WTC11 (cell line): ENCODE measurements at regions not wholly inside any gene's neighbourhood (a gene's known extent, or its start where the extent isn't known, plus 50 kb on each side); places are given as distances from the start of the nearest gene placed in this dataset.

Experiments
- ATAC-seq: fragments of 200-7000 bp; cut with Tn5 transposase; 2 replicates; pipeline ENCODE4 v1.10.0; 2021; ENCODE audit warnings: mild to moderate bottlenecking, moderate library complexity
- CTCF ChIA-PET: fragments of 300-600 bp; sonication (Branson Sonifier 250); formaldehyde crosslinking; loops from one replicate; lab custom pipeline; 2021; ENCODE audit warnings: antibody characterized with exemption; lab: Charles Lee
- POLR2A ChIA-PET: fragments of 350-600 bp; sonication (Branson Sonifier 250); formaldehyde crosslinking; loops from one replicate; lab custom pipeline; 2021; ENCODE audit warnings: antibody characterized with exemption; lab: Charles Lee
- DNase-seq: peaks from one replicate; pipeline ENCODE4 v3.0.0; 2021; ENCODE audit warnings: low spot score
- H3K27ac Mint-ChIP-seq: 2 replicates; pipeline ENCODE4 v1.8.0; 2021; ENCODE audit warnings: mixed read lengths
- H3K27me3 Mint-ChIP-seq: 2 replicates; pipeline ENCODE4 v1.8.0; 2021; ENCODE audit warnings: low read depth, mild to moderate bottlenecking, moderate library complexity, mixed read lengths
- H3K36me3 Mint-ChIP-seq: 2 replicates; pipeline ENCODE4 v1.8.0; 2021; ENCODE audit warnings: mixed read lengths
- H3K4me1 Mint-ChIP-seq: 2 replicates; pipeline ENCODE4 v1.8.0; 2022; ENCODE audit warnings: mixed read lengths
- H3K4me3 Mint-ChIP-seq: 2 replicates; pipeline ENCODE4 v1.8.0; 2021; ENCODE audit warnings: mild to moderate bottlenecking, moderate library complexity, mixed read lengths
- H3K9me3 Mint-ChIP-seq: 2 replicates; pipeline ENCODE4 v1.8.0; 2021; ENCODE audit warnings: mixed read lengths
- AFF4 ChIP-seq: sonication (generic); formaldehyde crosslinking; IDR thresholded peaks from 2 replicates; pipeline ENCODE4 v1.8.1; 2023; ENCODE audit warnings: mild to moderate bottlenecking, missing genetic modification reagents, borderline replicate concordance
- ATF3 ChIP-seq: sonication (generic); formaldehyde crosslinking; conservative IDR thresholded peaks from 2 replicates; pipeline ENCODE4 v1.8.1; 2022; ENCODE audit warnings: mild to moderate bottlenecking, missing genetic modification reagents
- FOXK1 ChIP-seq: sonication (generic); formaldehyde crosslinking; IDR thresholded peaks from 2 replicates; pipeline ENCODE4 v1.8.0; 2022; ENCODE audit warnings: mild to moderate bottlenecking, moderate library complexity, missing genetic modification reagents
- FOXP1 ChIP-seq: sonication (generic); formaldehyde crosslinking; IDR thresholded peaks from 2 replicates; pipeline ENCODE4 v1.8.0; 2022; ENCODE audit warnings: missing genetic modification reagents, mild to moderate bottlenecking, moderate library complexity, borderline replicate concordance
- GABPB1 ChIP-seq: sonication (generic); formaldehyde crosslinking; IDR thresholded peaks from 2 replicates; pipeline ENCODE4 v1.8.1; 2023; ENCODE audit warnings: mild to moderate bottlenecking, missing genetic modification reagents
- JAZF1 ChIP-seq: fragments of 250-450 bp; sonication (Bioruptor Pico); IDR thresholded peaks from 2 replicates; pipeline ENCODE4 v1.9.0; 2021; ENCODE audit warnings: moderate library complexity, mild to moderate bottlenecking, inconsistent platforms
- KAT7 ChIP-seq: sonication (generic); formaldehyde crosslinking; IDR thresholded peaks from 2 replicates; pipeline ENCODE4 v1.8.1; 2023; ENCODE audit warnings: missing genetic modification reagents, mild to moderate bottlenecking, borderline replicate concordance
- NFE2L1 ChIP-seq: sonication (generic); formaldehyde crosslinking; IDR thresholded peaks from 2 replicates; pipeline ENCODE4 v1.8.1; 2023; ENCODE audit warnings: missing genetic modification reagents
- PRRX2 ChIP-seq: fragments of 250-450 bp; sonication (Bioruptor Pico); IDR thresholded peaks from 2 replicates; pipeline ENCODE4 v1.8.0; 2021; ENCODE audit warnings: mild to moderate bottlenecking
- RORB ChIP-seq: fragments of 250-450 bp; sonication (Bioruptor Pico); IDR thresholded peaks from 2 replicates; pipeline ENCODE4 v1.9.0; 2021; ENCODE audit warnings: mild to moderate bottlenecking
- TEAD4 ChIP-seq: sonication (generic); formaldehyde crosslinking; IDR thresholded peaks from 2 replicates; pipeline ENCODE4 v1.8.0; 2022; ENCODE audit warnings: mild to moderate bottlenecking, missing genetic modification reagents
- ZNF138 ChIP-seq: sonication (generic); formaldehyde crosslinking; conservative IDR thresholded peaks from 2 replicates; pipeline ENCODE4 v1.8.1; 2022; ENCODE audit warnings: mild to moderate bottlenecking, moderate library complexity, missing genetic modification reagents
- ZNF281 ChIP-seq: sonication (generic); formaldehyde crosslinking; IDR thresholded peaks from 2 replicates; pipeline ENCODE4 v1.8.0; 2023; ENCODE audit warnings: mild to moderate bottlenecking, missing genetic modification reagents
- ZNF317 ChIP-seq: sonication (generic); formaldehyde crosslinking; IDR thresholded peaks from 2 replicates; pipeline ENCODE4 v1.8.1; 2023; ENCODE audit warnings: low read depth, mild to moderate bottlenecking, moderate library complexity, missing genetic modification reagents, borderline replicate concordance
- ZNF396 ChIP-seq: fragments of 250-450 bp; sonication (Bioruptor Pico); IDR thresholded peaks from 2 replicates; pipeline ENCODE4 v1.8.0; 2021; ENCODE audit warnings: mild to moderate bottlenecking, moderate library complexity, borderline replicate concordance
- ZNF423 ChIP-seq: fragments of 250-450 bp; sonication (Bioruptor Pico); IDR thresholded peaks from 2 replicates; pipeline ENCODE4 v2.1.2; 2022; ENCODE audit warnings: mild to moderate bottlenecking, moderate library complexity
- TF ChIP-seq, protein P1 (sequence below): sonication (generic); formaldehyde crosslinking; IDR thresholded peaks from 2 replicates; pipeline ENCODE4 v1.8.0; 2022; ENCODE audit warnings: mild to moderate bottlenecking, missing genetic modification reagents
- TF ChIP-seq, protein P2 (sequence below): fragments of 250-450 bp; sonication (Bioruptor Pico); IDR thresholded peaks from 2 replicates; pipeline ENCODE4 v1.9.0; 2021; ENCODE audit warnings: mild to moderate bottlenecking, borderline replicate concordance
- TF ChIP-seq, protein P3 (sequence below): sonication (generic); formaldehyde crosslinking; IDR thresholded peaks from 2 replicates; pipeline ENCODE4 v1.8.1; 2023; ENCODE audit warnings: mild to moderate bottlenecking, missing genetic modification reagents
- TF ChIP-seq, protein P4 (sequence below): sonication (generic); formaldehyde crosslinking; IDR thresholded peaks from 2 replicates; pipeline ENCODE4 v1.8.1; 2023; ENCODE audit warnings: mild to moderate bottlenecking, missing genetic modification reagents, moderate library complexity

DNA sequence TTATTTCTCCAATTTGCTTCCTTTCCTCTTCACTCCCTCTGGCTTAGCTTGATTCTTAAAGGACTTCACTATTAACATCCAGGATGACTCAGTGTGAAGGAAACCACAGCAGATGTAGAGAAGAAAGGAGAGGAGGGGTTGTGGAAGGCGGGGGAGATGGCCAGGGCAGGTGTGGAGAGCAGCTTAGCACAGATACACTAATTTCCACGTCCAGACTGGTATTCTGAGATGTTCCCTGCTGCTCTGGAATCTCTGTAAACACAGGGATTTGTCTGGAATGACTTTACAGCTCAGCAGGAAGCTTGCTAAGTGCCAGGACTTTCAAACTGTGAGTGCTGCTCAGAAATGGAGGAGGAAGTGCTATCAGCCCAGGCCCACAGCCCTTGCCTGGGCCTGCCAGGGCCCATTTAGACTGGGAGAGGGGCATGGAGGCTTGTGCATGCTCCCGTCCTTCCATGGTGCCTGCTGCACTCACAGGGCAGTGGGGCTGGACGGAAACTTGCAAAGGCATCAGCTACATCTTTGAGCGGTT is 202.5 kb upstream of the DDHD1 start (continued):
- TF ChIP-seq, protein P1, sequence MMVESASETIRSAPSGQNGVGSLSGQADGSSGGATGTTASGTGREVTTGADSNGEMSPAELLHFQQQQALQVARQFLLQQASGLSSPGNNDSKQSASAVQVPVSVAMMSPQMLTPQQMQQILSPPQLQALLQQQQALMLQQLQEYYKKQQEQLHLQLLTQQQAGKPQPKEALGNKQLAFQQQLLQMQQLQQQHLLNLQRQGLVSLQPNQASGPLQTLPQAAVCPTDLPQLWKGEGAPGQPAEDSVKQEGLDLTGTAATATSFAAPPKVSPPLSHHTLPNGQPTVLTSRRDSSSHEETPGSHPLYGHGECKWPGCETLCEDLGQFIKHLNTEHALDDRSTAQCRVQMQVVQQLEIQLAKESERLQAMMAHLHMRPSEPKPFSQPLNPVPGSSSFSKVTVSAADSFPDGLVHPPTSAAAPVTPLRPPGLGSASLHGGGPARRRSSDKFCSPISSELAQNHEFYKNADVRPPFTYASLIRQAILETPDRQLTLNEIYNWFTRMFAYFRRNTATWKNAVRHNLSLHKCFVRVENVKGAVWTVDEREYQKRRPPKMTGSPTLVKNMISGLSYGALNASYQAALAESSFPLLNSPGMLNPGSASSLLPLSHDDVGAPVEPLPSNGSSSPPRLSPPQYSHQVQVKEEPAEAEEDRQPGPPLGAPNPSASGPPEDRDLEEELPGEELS (CRISPR knock-in tag) = peak; percentile 91; the same call in 1 of the 2 replicates
- TF ChIP-seq NFE2L1 (CRISPR knock-in tag) = 0 out of 2 replicates have a peak, but pooled peaks have one; percentile 78
- peak; percentile 82 for TF ChIP-seq ZNF423 (CRISPR knock-in tag)
- TF ChIP-seq, protein P2, sequence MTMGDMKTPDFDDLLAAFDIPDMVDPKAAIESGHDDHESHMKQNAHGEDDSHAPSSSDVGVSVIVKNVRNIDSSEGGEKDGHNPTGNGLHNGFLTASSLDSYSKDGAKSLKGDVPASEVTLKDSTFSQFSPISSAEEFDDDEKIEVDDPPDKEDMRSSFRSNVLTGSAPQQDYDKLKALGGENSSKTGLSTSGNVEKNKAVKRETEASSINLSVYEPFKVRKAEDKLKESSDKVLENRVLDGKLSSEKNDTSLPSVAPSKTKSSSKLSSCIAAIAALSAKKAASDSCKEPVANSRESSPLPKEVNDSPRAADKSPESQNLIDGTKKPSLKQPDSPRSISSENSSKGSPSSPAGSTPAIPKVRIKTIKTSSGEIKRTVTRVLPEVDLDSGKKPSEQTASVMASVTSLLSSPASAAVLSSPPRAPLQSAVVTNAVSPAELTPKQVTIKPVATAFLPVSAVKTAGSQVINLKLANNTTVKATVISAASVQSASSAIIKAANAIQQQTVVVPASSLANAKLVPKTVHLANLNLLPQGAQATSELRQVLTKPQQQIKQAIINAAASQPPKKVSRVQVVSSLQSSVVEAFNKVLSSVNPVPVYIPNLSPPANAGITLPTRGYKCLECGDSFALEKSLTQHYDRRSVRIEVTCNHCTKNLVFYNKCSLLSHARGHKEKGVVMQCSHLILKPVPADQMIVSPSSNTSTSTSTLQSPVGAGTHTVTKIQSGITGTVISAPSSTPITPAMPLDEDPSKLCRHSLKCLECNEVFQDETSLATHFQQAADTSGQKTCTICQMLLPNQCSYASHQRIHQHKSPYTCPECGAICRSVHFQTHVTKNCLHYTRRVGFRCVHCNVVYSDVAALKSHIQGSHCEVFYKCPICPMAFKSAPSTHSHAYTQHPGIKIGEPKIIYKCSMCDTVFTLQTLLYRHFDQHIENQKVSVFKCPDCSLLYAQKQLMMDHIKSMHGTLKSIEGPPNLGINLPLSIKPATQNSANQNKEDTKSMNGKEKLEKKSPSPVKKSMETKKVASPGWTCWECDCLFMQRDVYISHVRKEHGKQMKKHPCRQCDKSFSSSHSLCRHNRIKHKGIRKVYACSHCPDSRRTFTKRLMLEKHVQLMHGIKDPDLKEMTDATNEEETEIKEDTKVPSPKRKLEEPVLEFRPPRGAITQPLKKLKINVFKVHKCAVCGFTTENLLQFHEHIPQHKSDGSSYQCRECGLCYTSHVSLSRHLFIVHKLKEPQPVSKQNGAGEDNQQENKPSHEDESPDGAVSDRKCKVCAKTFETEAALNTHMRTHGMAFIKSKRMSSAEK (CRISPR knock-in tag) = no peak
- TF ChIP-seq KAT7 (CRISPR knock-in tag) = no peak
- no peak for TF ChIP-seq GABPB1
- TF ChIP-seq AFF4 (CRISPR knock-in tag) = peak; percentile 72; the same call in 1 of the 2 replicates
- TF ChIP-seq ATF3 (CRISPR knock-in tag) = no peak
- TF ChIP-seq PRRX2 (CRISPR knock-in tag) = peak; percentile 83; the same call in 1 of the 2 replicates
- peak; percentile 89 for TF ChIP-seq FOXK1 (CRISPR knock-in tag)
- TF ChIP-seq ZNF396 (CRISPR knock-in tag) = 0 out of 2 replicates have a peak, but pooled peaks have one; percentile 51
- no peak for TF ChIP-seq JAZF1 (CRISPR knock-in tag)

- CTCF ChIA-PET = interaction anchor here (1.4 to 3.2 kb wide), 4 partner anchors 10 to 137 kb away, joined by 4 to 21 read pairs (median 14); no protein-coding TSS in a partner anchor
- no peak for TF ChIP-seq RORB (CRISPR knock-in tag)
- no peak for TF ChIP-seq ZNF317 (CRISPR knock-in tag)
- no peak for TF ChIP-seq TEAD4 (CRISPR knock-in tag)
- TF ChIP-seq, protein P3, sequence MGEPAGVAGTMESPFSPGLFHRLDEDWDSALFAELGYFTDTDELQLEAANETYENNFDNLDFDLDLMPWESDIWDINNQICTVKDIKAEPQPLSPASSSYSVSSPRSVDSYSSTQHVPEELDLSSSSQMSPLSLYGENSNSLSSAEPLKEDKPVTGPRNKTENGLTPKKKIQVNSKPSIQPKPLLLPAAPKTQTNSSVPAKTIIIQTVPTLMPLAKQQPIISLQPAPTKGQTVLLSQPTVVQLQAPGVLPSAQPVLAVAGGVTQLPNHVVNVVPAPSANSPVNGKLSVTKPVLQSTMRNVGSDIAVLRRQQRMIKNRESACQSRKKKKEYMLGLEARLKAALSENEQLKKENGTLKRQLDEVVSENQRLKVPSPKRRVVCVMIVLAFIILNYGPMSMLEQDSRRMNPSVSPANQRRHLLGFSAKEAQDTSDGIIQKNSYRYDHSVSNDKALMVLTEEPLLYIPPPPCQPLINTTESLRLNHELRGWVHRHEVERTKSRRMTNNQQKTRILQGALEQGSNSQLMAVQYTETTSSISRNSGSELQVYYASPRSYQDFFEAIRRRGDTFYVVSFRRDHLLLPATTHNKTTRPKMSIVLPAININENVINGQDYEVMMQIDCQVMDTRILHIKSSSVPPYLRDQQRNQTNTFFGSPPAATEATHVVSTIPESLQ (CRISPR knock-in tag) = no peak
- TF ChIP-seq ZNF138 (CRISPR knock-in tag) = no peak
- TF ChIP-seq FOXK1 (CRISPR knock-in tag) = no peak
- TF ChIP-seq, protein P4, sequence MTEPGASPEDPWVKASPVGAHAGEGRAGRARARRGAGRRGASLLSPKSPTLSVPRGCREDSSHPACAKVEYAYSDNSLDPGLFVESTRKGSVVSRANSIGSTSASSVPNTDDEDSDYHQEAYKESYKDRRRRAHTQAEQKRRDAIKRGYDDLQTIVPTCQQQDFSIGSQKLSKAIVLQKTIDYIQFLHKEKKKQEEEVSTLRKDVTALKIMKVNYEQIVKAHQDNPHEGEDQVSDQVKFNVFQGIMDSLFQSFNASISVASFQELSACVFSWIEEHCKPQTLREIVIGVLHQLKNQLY (CRISPR knock-in tag) = no peak
- TF ChIP-seq ZNF281 (CRISPR knock-in tag) = no peak
- TF ChIP-seq PRRX2 (CRISPR knock-in tag) = no peak
- TF ChIP-seq FOXP1 = no peak
Observed at GRCh38 chr14:53354336-53354735, 201.2 kb upstream of the DDHD1 start.

More at GRCh38 chr14:53354336-53354735, 201.2 kb upstream of the DDHD1 start:
- peak overlapping the region; percentile 61 for H3K27ac Mint-ChIP-seq
- no peak for ATAC-seq
- no peak overlapping the region for H3K4me3 Mint-ChIP-seq
- peaks cover 5% of the 10 kb centered on the region for H3K36me3 Mint-ChIP-seq
- no peak for DNase-seq
- POLR2A ChIA-PET = no interaction called here
- peaks cover 6% of the 10 kb centered on the region for H3K9me3 Mint-ChIP-seq
- peaks cover 37% of the 10 kb centered on the region for H3K4me1 Mint-ChIP-seq
- H3K27me3 Mint-ChIP-seq = no peaks in the 10 kb centered on the region
